ENCODE measurements at regions not wholly inside any gene's neighbourhood (a gene's known extent, or its start where the extent isn't known, plus 50 kb on each side); places are given as distances from the start of the nearest gene placed in this dataset.

- no peak for DNase-seq
Observed at GRCh38 chr18:39523281-39523680, 1957.7 kb upstream of the CELF4 start.

GRCh38 chr18:39521164-39521563 is 1955.6 kb upstream of the CELF4 start:
- DNase-seq = no peak

GRCh38 chr18:39519741-39520140 is 1954.1 kb upstream of the CELF4 start:
- no peak for DNase-seq

- no peak for DNase-seq
Observed at GRCh38 chr18:39515299-39515698, 1949.7 kb upstream of the CELF4 start.

- DNase-seq = no peak
Observed at GRCh38 chr18:39513186-39513585, 1947.6 kb upstream of the CELF4 start.

GRCh38 chr18:39506581-39507330 is 1941.2 kb upstream of the CELF4 start:
- no peak for DNase-seq

- DNase-seq = no peak
Observed at GRCh38 chr18:39500306-39500705, 1934.7 kb upstream of the CELF4 start.

- no peak for DNase-seq
Observed at GRCh38 chr18:39497821-39498220, 1932.2 kb upstream of the CELF4 start.

GRCh38 chr18:39496986-39497385 is 1931.4 kb upstream of the CELF4 start:
- DNase-seq = no peak

GRCh38 chr18:39494211-39494896 is 1928.8 kb upstream of the CELF4 start:
- no peak for DNase-seq

- no peak for DNase-seq
Observed at GRCh38 chr18:39491408-39491807, 1925.8 kb upstream of the CELF4 start.

GRCh38 chr18:39489431-39489830 is 1923.8 kb upstream of the CELF4 start:
- DNase-seq = no peak

- no peak for DNase-seq
Observed at GRCh38 chr18:39487932-39488331, 1922.3 kb upstream of the CELF4 start.

GRCh38 chr18:39486268-39486667 is 1920.7 kb upstream of the CELF4 start:
- no peak for DNase-seq

GRCh38 chr18:39485696-39486095 is 1920.1 kb upstream of the CELF4 start:
- DNase-seq = no peak

- DNase-seq = no peak
Observed at GRCh38 chr18:39481281-39481680, 1915.7 kb upstream of the CELF4 start.

- DNase-seq = no peak
Observed at GRCh38 chr18:39480494-39481195, 1915.0 kb upstream of the CELF4 start.

GRCh38 chr18:39464006-39464405 is 1898.4 kb upstream of the CELF4 start:
- DNase-seq = no peak

- DNase-seq = no peak
Observed at GRCh38 chr18:39462436-39462835, 1896.8 kb upstream of the CELF4 start.

- no peak for DNase-seq
Observed at GRCh38 chr18:39460136-39460535, 1894.5 kb upstream of the CELF4 start.

- no peak for DNase-seq
Observed at GRCh38 chr18:39455285-39455684, 1889.7 kb upstream of the CELF4 start.

GRCh38 chr18:39454866-39455265 is 1889.3 kb upstream of the CELF4 start:
- DNase-seq = no peak

- no peak for DNase-seq
Observed at GRCh38 chr18:39453882-39454281, 1888.3 kb upstream of the CELF4 start.

- DNase-seq = no peak
Observed at GRCh38 chr18:39453356-39453755, 1887.8 kb upstream of the CELF4 start.
